CD14-positive monocyte (primary cell): ENCODE measurements at regions not wholly inside any gene's neighbourhood (a gene's known extent, or its start where the extent isn't known, plus 50 kb on each side); places are given as distances from the start of the nearest gene placed in this dataset.

ENCODE experiments used
- DNase-seq, 3 donors: peaks; one replicate each; pipeline ENCODE4 v3.0.0-alpha.2; 2011 to 2022
- H2AFZ ChIP-seq: 2 replicates; pipeline ENCODE4 v1.6.0; 2012; ENCODE audit warnings: mild to moderate bottlenecking, low read depth, low read length, inconsistent platforms; ENCODE audit not compliant: insufficient read depth, poor library complexity, severe bottlenecking
- H3K27ac ChIP-seq, 2 donors: 1 replicate in 1 of 2; 2 replicates in 1 of 2; pipeline ENCODE4 v1.5.1; 2012 to 2013; ENCODE audit warnings: low read length in 2 of 2, control low read depth in 1 of 2, inconsistent platforms in 1 of 2, low read depth in 1 of 2, mild to moderate bottlenecking in 1 of 2
- H3K27me3 ChIP-seq, 2 donors: one replicate each; pipeline versions ENCODE4 v1.6.0 to v1.6.1; 2011 to 2013; ENCODE audit warnings: low read length in 2 of 2; ENCODE audit not compliant: control insufficient read depth in 2 of 2, insufficient read depth in 2 of 2
- H3K36me3 ChIP-seq, 2 donors: replicated peaks in 1 of 2; 1 replicate in 1 of 2; 2 replicates in 1 of 2; pipeline versions ENCODE4 v1.5.1 to v1.6.1; 2012 to 2013; ENCODE audit warnings: low read length in 2 of 2, control low read depth in 1 of 2, inconsistent platforms in 1 of 2, mild to moderate bottlenecking in 1 of 2; ENCODE audit not compliant: insufficient read depth in 2 of 2, control insufficient read depth in 1 of 2
- H3K4me1 ChIP-seq, 2 donors: 1 replicate in 1 of 2; 2 replicates in 1 of 2; pipeline versions ENCODE4 v1.5.1 to v1.6.1; 2012 to 2013; ENCODE audit warnings: low read length in 2 of 2, control low read depth in 1 of 2, inconsistent platforms in 1 of 2, mild to moderate bottlenecking in 1 of 2, moderate library complexity in 1 of 2; ENCODE audit not compliant: insufficient read depth in 2 of 2, control insufficient read depth in 1 of 2
- H3K4me2 ChIP-seq: replicated peaks from 2 replicates; pipeline ENCODE3; 2012; ENCODE audit warnings: low read length, moderate library complexity, mild to moderate bottlenecking; ENCODE audit not compliant: poor library complexity, severe bottlenecking; ENCODE audit errors: extremely low read depth
- H3K4me3 ChIP-seq, 3 experiments: fragments of 200-600 bp in 1 of 3; sonication (generic) in 1 of 3; replicated peaks in 1 of 3; 1 replicate in 2 of 3; 2 replicates in 1 of 3; pipeline ENCODE4 v1.5.1; 2011 to 2013; ENCODE audit warnings: low read length in 3 of 3, mild to moderate bottlenecking in 3 of 3, control low read depth in 2 of 3, low read depth in 2 of 3, inconsistent platforms in 1 of 3, moderate library complexity in 1 of 3
- H3K79me2 ChIP-seq: 2 replicates; pipeline ENCODE4 v1.6.0; 2012; ENCODE audit warnings: mild to moderate bottlenecking, control low read depth, inconsistent platforms, low read length, moderate library complexity; ENCODE audit not compliant: insufficient read depth
- H3K9ac ChIP-seq: 2 replicates; pipeline ENCODE4 v1.6.0; 2017; ENCODE audit warnings: low read length, mild to moderate bottlenecking; ENCODE audit not compliant: insufficient read depth, poor library complexity, severe bottlenecking
- H3K9me3 ChIP-seq, 2 donors: replicated peaks in 1 of 2; 1 replicate in 1 of 2; 2 replicates in 1 of 2; pipeline versions ENCODE4 v1.5.1 to v1.6.1; 2012 to 2013; ENCODE audit warnings: low read length in 2 of 2, control low read depth in 1 of 2; ENCODE audit not compliant: control insufficient read depth in 1 of 2, insufficient read depth in 1 of 2
- H4K20me1 ChIP-seq: 2 replicates; pipeline ENCODE4 v1.6.0; 2012; ENCODE audit warnings: mild to moderate bottlenecking, low read length, control low read depth, moderate library complexity; ENCODE audit not compliant: insufficient read depth
- H3K27ac Mint-ChIP-seq, 7 donors: one replicate each; pipeline ENCODE4 v1.8.0; 2020; ENCODE audit warnings: mild to moderate bottlenecking in 7 of 7, mixed read lengths in 7 of 7, moderate library complexity in 6 of 7, inconsistent platforms in 2 of 7
- H3K27me3 Mint-ChIP-seq, 3 donors: one replicate each; pipeline ENCODE4 v1.8.0; 2021 to 2022; ENCODE audit warnings: low read depth in 3 of 3, mild to moderate bottlenecking in 3 of 3, mixed read lengths in 3 of 3, moderate library complexity in 3 of 3, inconsistent platforms in 1 of 3
- H3K36me3 Mint-ChIP-seq, 2 donors: one replicate each; pipeline ENCODE4 v1.8.0; 2020; ENCODE audit warnings: mixed read lengths in 2 of 2, inconsistent platforms in 1 of 2, mild to moderate bottlenecking in 1 of 2
- H3K4me1 Mint-ChIP-seq: one replicate; pipeline ENCODE4 v1.8.0; 2020; ENCODE audit warnings: mild to moderate bottlenecking, mixed read lengths
- H3K4me3 Mint-ChIP-seq, 2 donors: one replicate each; pipeline ENCODE4 v1.8.0; 2020; ENCODE audit warnings: mild to moderate bottlenecking in 2 of 2, mixed read lengths in 2 of 2, moderate library complexity in 1 of 2
- H3K9me3 Mint-ChIP-seq, 7 donors: one replicate each; pipeline ENCODE4 v1.8.0; 2020 to 2022; ENCODE audit warnings: mixed read lengths in 7 of 7, mild to moderate bottlenecking in 6 of 7, moderate library complexity in 6 of 7, inconsistent platforms in 2 of 7
- CTCF ChIP-seq: fragments of 200-600 bp; IDR thresholded peaks from one replicate; pipeline ENCODE4 v1.8.0; 2022; ENCODE audit warnings: antibody characterized with exemption, mild to moderate bottlenecking
- WGBS: methylation state at CpG from one replicate; pipeline ENCODE4 v1.1.5; 2013; ENCODE audit warnings: missing lambda C conversion rate; ENCODE audit not compliant: insufficient coverage; 5-methylcytosine and 5-hydroxymethylcytosine counted together
- intact Hi-C, 2 donors: fragments of 100-400 bp; cut with micrococcal nuclease; formaldehyde crosslinking; loops; one replicate each; pipeline versions ENCODE4 v1.15.0 to v1.15.1; 2023

DNA sequence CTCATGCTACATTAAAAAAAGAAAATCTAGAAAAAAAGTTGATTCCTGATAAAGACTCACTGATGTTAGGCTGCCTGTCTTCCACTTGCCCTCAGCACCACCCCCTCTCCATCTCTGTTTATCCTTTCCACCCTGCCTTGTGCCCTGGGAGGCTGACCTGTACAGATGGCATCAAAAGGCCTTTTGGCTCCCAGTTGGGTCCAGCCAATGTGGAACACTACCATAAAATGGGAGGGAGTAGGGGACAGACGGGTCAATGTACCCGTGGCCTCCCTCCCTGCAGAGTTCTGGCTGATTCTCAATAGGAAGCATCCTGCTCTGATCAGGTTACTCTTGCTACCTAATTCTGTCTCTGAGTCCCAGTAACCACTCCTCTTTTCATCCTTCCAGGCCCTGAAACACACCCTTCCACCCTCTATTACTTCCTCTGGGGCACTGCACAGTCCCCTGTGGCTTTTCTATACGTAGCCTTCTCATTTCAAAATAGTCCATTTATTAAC lies 300.0 kb downstream of the HHIPL2 start:
- H3K4me3 ChIP-seq = no peak overlapping the region
- H3K79me2 ChIP-seq = no peaks in the 10 kb centered on the region
- Mint-ChIP-seq H3K27me3 (peaks cover 1 to 5% (median 1%) of the 10 kb centered on the region in 3 donors), H3K4me1 (no peaks in the 10 kb centered on the region), H3K27ac (no peak overlapping the region), H3K36me3 (no peaks in the 10 kb centered on the region), H3K4me3 (no peak overlapping the region), H3K9me3 (peaks cover 0 to 2% (median 0%) of the 10 kb centered on the region in 7 donors)
- no peaks in the 10 kb centered on the region for H4K20me1 ChIP-seq
- no peak overlapping the region for H3K9ac ChIP-seq
- DNase-seq = no peak
- no peaks in the 10 kb centered on the region for H3K36me3 ChIP-seq
- H3K27me3 ChIP-seq = no peaks in the 10 kb centered on the region
- no peak overlapping the region for H3K4me2 ChIP-seq
- intact Hi-C loops = no loop called here
- no CpG with 5 or more reads among the region's 3 CpGs for WGBS
- H3K27ac ChIP-seq = no peak overlapping the region
- no peaks in the 10 kb centered on the region for H3K4me1 ChIP-seq
- no peak overlapping the region for H2AFZ ChIP-seq
- TF ChIP-seq CTCF = no peak
- H3K9me3 ChIP-seq = no peaks in the 10 kb centered on the region

DNA sequence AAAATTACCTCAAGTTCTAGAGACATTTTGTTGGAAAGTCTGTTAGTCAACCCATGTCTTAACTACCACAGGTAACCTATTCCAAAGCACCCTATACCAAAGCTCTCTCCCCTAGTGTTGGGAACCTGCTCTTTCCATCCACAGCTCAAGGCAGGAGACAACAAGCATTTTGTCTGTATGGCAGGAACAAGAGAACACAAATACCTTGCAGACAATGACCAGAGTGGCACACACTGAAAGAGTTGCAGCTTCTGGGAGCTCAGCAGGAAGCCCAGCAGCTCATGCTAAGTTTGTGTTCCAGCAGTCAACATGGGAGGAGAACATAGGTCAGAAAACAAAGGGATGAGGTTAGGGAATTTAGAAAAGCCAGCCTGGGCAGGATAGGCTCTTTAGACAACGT lies 300.8 kb downstream of the HHIPL2 start:
- intact Hi-C loops = no loop called here
- Mint-ChIP-seq H3K9me3 (peaks cover 0 to 3% (median 0%) of the 10 kb centered on the region in 7 donors), H3K4me3 (no peak overlapping the region), H3K27ac (no peak overlapping the region), H3K4me1 (no peaks in the 10 kb centered on the region), H3K36me3 (no peaks in the 10 kb centered on the region), H3K27me3 (peaks cover 1 to 5% (median 1%) of the 10 kb centered on the region in 3 donors)
- no peak for TF ChIP-seq CTCF
- H2AFZ ChIP-seq = no peak overlapping the region
- no peaks in the 10 kb centered on the region for H3K27me3 ChIP-seq
- no peak overlapping the region for H3K4me3 ChIP-seq
- H3K27ac ChIP-seq = no peak overlapping the region
- no peaks in the 10 kb centered on the region for H3K36me3 ChIP-seq
- H3K4me1 ChIP-seq = no peaks in the 10 kb centered on the region
- WGBS = no CpG with 5 or more reads among the region's 1 CpG
- H3K4me2 ChIP-seq = no peak overlapping the region
- H3K79me2 ChIP-seq = no peaks in the 10 kb centered on the region
- H4K20me1 ChIP-seq = no peaks in the 10 kb centered on the region
- no peak overlapping the region for H3K9ac ChIP-seq
- no peak for DNase-seq
- no peaks in the 10 kb centered on the region for H3K9me3 ChIP-seq
